HL-60 (cell line): ENCODE measurements at regions not wholly inside any gene's neighbourhood (a gene's known extent, or its start where the extent isn't known, plus 50 kb on each side); places are given as distances from the start of the nearest gene placed in this dataset.
"Not testable (repeated sequence)": the region's sequence is repeated elsewhere in the genome, so short reads cannot be mapped to it uniquely, and the experiment has no call there.

ENCODE experiments used
- DNase-seq, 2 experiments: peaks; one replicate each; pipeline ENCODE4 v3.0.0-alpha.2; 2010 to 2020; ENCODE audit warnings: low read depth in 1 of 2, low spot score in 1 of 2
- H3K27ac ChIP-seq: fragments of 250-450 bp; sonication (Bioruptor Pico); replicated peaks from 2 replicates; pipeline ENCODE4 v1.5.1; 2020; ENCODE audit warnings: mild to moderate bottlenecking, moderate library complexity
- H3K27me3 ChIP-seq: fragments of 250-450 bp; sonication (Bioruptor Pico); 2 replicates; pipeline ENCODE4 v1.5.1; 2021; ENCODE audit warnings: mild to moderate bottlenecking, moderate library complexity; ENCODE audit not compliant: insufficient read depth, poor library complexity, severe bottlenecking
- H3K4me3 ChIP-seq: replicated peaks from 2 replicates; pipeline ENCODE4 v1.5.1; 2011; ENCODE audit warnings: mild to moderate bottlenecking, control low read depth, low read length; ENCODE audit not compliant: insufficient read depth
- GABPA ChIP-seq: IDR thresholded peaks from 2 replicates; pipeline ENCODE4 v1.6.1; 2012; ENCODE audit warnings: low read depth
- POLR2AphosphoS5 ChIP-seq: IDR thresholded peaks from 2 replicates; pipeline ENCODE4 v1.6.1; 2012; ENCODE audit warnings: low read depth
- SPI1 ChIP-seq: IDR thresholded peaks from 2 replicates; pipeline ENCODE4 v1.6.1; 2012; ENCODE audit warnings: low read depth, mild to moderate bottlenecking, borderline replicate concordance
- TF ChIP-seq, protein P1 (sequence below): IDR thresholded peaks from one replicate; pipeline ENCODE4 v1.5.1; 2011; ENCODE audit warnings: low read length, control low read depth, inconsistent platforms; ENCODE audit not compliant: insufficient read depth
- TF ChIP-seq, protein P2 (sequence below): IDR thresholded peaks from 2 replicates; pipeline ENCODE4 v1.6.1; 2012; ENCODE audit warnings: low read depth; ENCODE audit not compliant: insufficient replicate concordance

DNA sequence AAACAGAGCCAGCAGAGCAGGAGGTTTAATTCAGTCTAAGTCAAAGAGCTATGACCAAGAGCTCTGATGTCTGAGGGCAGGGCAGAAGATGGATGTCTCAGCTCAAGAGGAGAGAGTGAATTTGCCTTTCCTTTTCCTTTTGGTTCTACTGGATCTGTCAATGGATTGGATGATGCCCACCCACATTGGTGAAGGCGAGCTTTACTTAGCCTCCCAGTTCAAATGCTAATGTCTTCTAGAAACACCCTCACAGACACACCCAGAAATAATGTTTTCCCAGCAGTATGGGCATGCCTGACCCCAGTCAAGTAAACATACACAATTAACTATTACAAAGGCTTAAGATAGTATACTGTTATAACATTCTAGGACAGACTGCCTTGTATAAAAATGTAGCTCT, 236.3 kb upstream of the NRXN1 start:
- Histone ChIP-seq H3K27me3 (no peaks in the 10 kb centered on the region), H3K4me3 (no peak overlapping the region), H3K27ac (no peak overlapping the region)
- TF ChIP-seq, protein P1, sequence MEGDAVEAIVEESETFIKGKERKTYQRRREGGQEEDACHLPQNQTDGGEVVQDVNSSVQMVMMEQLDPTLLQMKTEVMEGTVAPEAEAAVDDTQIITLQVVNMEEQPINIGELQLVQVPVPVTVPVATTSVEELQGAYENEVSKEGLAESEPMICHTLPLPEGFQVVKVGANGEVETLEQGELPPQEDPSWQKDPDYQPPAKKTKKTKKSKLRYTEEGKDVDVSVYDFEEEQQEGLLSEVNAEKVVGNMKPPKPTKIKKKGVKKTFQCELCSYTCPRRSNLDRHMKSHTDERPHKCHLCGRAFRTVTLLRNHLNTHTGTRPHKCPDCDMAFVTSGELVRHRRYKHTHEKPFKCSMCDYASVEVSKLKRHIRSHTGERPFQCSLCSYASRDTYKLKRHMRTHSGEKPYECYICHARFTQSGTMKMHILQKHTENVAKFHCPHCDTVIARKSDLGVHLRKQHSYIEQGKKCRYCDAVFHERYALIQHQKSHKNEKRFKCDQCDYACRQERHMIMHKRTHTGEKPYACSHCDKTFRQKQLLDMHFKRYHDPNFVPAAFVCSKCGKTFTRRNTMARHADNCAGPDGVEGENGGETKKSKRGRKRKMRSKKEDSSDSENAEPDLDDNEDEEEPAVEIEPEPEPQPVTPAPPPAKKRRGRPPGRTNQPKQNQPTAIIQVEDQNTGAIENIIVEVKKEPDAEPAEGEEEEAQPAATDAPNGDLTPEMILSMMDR: no peak
- TF ChIP-seq GABPA (no peak), SPI1 (no peak), POLR2AphosphoS5 (no peak)
- TF ChIP-seq, protein P2, sequence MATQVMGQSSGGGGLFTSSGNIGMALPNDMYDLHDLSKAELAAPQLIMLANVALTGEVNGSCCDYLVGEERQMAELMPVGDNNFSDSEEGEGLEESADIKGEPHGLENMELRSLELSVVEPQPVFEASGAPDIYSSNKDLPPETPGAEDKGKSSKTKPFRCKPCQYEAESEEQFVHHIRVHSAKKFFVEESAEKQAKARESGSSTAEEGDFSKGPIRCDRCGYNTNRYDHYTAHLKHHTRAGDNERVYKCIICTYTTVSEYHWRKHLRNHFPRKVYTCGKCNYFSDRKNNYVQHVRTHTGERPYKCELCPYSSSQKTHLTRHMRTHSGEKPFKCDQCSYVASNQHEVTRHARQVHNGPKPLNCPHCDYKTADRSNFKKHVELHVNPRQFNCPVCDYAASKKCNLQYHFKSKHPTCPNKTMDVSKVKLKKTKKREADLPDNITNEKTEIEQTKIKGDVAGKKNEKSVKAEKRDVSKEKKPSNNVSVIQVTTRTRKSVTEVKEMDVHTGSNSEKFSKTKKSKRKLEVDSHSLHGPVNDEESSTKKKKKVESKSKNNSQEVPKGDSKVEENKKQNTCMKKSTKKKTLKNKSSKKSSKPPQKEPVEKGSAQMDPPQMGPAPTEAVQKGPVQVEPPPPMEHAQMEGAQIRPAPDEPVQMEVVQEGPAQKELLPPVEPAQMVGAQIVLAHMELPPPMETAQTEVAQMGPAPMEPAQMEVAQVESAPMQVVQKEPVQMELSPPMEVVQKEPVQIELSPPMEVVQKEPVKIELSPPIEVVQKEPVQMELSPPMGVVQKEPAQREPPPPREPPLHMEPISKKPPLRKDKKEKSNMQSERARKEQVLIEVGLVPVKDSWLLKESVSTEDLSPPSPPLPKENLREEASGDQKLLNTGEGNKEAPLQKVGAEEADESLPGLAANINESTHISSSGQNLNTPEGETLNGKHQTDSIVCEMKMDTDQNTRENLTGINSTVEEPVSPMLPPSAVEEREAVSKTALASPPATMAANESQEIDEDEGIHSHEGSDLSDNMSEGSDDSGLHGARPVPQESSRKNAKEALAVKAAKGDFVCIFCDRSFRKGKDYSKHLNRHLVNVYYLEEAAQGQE: no peak
- DNase-seq: no peak

DNA sequence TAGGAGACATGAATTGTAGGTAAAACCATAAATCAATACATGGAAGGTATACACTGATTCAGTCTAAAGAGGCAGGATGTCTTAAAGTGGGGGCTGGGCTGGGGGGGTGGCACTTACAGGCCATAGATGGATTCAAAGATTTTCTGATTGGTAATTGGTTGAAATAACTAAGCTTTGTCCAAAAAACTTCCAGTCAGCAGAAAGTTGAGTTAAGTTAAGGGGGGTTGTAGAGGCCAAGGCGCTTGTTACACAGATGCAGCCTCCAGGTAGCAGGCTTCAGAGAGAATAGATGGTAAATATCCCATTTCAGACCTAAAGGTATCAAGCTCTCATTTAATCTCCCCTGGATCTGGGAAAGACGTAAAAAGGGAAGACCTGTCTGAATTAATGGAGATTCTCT, 233.6 kb upstream of the NRXN1 start:
- Histone ChIP-seq H3K27ac (no peak overlapping the region), H3K4me3 (no peak overlapping the region), H3K27me3 (no peaks in the 10 kb centered on the region)
- TF ChIP-seq GABPA: no peak
- TF ChIP-seq POLR2AphosphoS5: no peak
- TF ChIP-seq, protein P2: no peak
- TF ChIP-seq, protein P1: no peak
- TF ChIP-seq SPI1: no peak
- no peak for DNase-seq

GRCh38 chr2:51263951-51264350, 232.0 kb upstream of the NRXN1 start:
- TF ChIP-seq, protein P1: no peak
- TF ChIP-seq GABPA (no peak), SPI1 (no peak), POLR2AphosphoS5 (no peak)
- TF ChIP-seq, protein P2: no peak
- Histone ChIP-seq H3K27me3 (no peaks in the 10 kb centered on the region), H3K27ac (no peak overlapping the region), H3K4me3 (no peak overlapping the region)
- DNase-seq: no peak

- not testable (repeated sequence) for DNase-seq, H3K27ac ChIP-seq, H3K4me3 ChIP-seq, H3K27me3 ChIP-seq
Observed at GRCh38 chr2:51263101-51263500, 231.2 kb upstream of the NRXN1 start.
